Stomach (tissue), 8 donors: ENCODE measurements at regions not wholly inside any gene's neighbourhood (a gene's known extent, or its start where the extent isn't known, plus 50 kb on each side); places are given as distances from the start of the nearest gene placed in this dataset.

Experiments used
- DNase-seq, 2 donors: peaks; one replicate each; pipeline versions ENCODE4 v3.0.0 to v3.0.0-alpha.2; 2013 to 2019
- H3K27ac ChIP-seq, 5 donors: fragments of 200-600 bp in 4 of 5; sonication (generic) in 4 of 5; one replicate each; pipeline ENCODE4 v1.5.1; 2013 to 2019; ENCODE audit warnings: mild to moderate bottlenecking in 1 of 5, moderate library complexity in 1 of 5
- H3K27me3 ChIP-seq, 3 donors: fragments of 200-600 bp; sonication (generic); one replicate each; pipeline ENCODE4 v1.5.1; 2017 to 2019; ENCODE audit warnings: mixed run types in 1 of 3
- H3K36me3 ChIP-seq, 4 donors: fragments of 200-600 bp; sonication (generic); 1 replicate in 3 of 4; 2 replicates in 1 of 4; pipeline ENCODE4 v1.5.1; 2016 to 2019
- H3K4me1 ChIP-seq, 4 donors: fragments of 200-600 bp; sonication (generic); one replicate each; pipeline ENCODE4 v1.5.1; 2016 to 2019
- H3K4me3 ChIP-seq, 4 donors: fragments of 200-600 bp; sonication (generic) in 3 of 4; one replicate each; pipeline ENCODE4 v1.5.1; 2016 to 2019; ENCODE audit warnings: mild to moderate bottlenecking in 1 of 4
- H3K9me3 ChIP-seq, 4 donors: fragments of 200-600 bp; sonication (generic); one replicate each; pipeline ENCODE4 v1.5.1; 2016 to 2019
- EP300 ChIP-seq: sonication (generic); formaldehyde crosslinking; IDR thresholded peaks from one replicate; pipeline ENCODE4 v1.6.1; 2017; ENCODE audit warnings: antibody characterized with exemption
- POLR2A ChIP-seq, 4 donors: fragments of 450-650 bp; IDR thresholded peaks; one replicate each; pipeline ENCODE4 v1.6.1; 2016; ENCODE audit warnings: antibody characterized with exemption in 4 of 4, control low read depth in 2 of 4, mild to moderate bottlenecking in 1 of 4, moderate library complexity in 1 of 4
- POLR2AphosphoS5 ChIP-seq, 3 donors: sonication (generic); formaldehyde crosslinking; IDR thresholded peaks; one replicate each; pipeline ENCODE4 v1.6.1; 2016; ENCODE audit warnings: antibody characterized with exemption in 3 of 3
- WGBS, 5 donors: extraction: QIAGEN DNeasy Blood & Tissue Kit in 3 of 5; methylation state at CpG; one replicate each; pipeline versions ENCODE4 v1.1.5 to v1.1.7; 2013 to 2018; 5-methylcytosine and 5-hydroxymethylcytosine counted together
- intact Hi-C: fragments of 100-400 bp; cut with DNase I; formaldehyde crosslinking; loops from one replicate; pipeline ENCODE4 v1.15.1; 2023; ENCODE audit warnings: low total_unique reads
- TF ChIP-seq, protein P1 (sequence below), 7 experiments: fragments of 450-650 bp in 4 of 7; fragments of 200-600 bp in 3 of 7; sonication (generic) in 3 of 7; IDR thresholded peaks; one replicate each; pipeline ENCODE4 v1.5.1; 2016 to 2019; ENCODE audit warnings: antibody characterized with exemption in 7 of 7, control low read depth in 2 of 7, mild to moderate bottlenecking in 1 of 7
- donor health status: healthy with polysubstance abuse.
- donor health status: Bipolar disorder and iron deficiency.
- donor health status: healthy.

DNA sequence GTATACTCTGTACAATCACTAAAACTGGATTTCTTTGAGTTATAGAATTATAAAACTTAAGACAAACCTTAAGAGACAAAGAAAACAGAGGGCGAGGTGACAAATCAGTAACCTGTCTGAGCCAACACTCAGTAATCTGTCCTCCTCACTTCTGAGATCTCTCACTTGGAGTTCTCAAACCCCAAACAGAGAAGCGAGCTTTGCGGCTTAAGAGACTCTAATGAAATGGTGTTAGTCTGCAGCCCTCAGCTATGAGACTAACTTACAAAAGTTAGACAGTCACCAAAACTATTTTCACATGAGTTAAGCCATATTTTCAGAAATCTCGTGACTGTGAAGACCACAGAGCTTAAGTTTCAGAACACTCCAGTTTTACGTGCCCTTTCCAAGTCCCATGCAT is 140.6 kb downstream of the TMX3 start:
- 79 to 85% (median 82%) methylated on average over 5 of the region's 5 CpGs for WGBS, 5 donors
- no peaks in the 10 kb centered on the region for H3K36me3 ChIP-seq
- peaks cover 0 to 12% (median 0%) of the 10 kb centered on the region in 4 donors for H3K9me3 ChIP-seq
- no peaks in the 10 kb centered on the region for H3K27me3 ChIP-seq
- no peaks in the 10 kb centered on the region for H3K4me1 ChIP-seq
- intact Hi-C loops: no loop called here
- H3K27ac ChIP-seq: no peak overlapping the region
- no peak for DNase-seq
- H3K4me3 ChIP-seq: no peak overlapping the region
- no peak for TF ChIP-seq POLR2AphosphoS5 (IDR thresholded peaks at IDR 0.05)
- TF ChIP-seq, protein P1, sequence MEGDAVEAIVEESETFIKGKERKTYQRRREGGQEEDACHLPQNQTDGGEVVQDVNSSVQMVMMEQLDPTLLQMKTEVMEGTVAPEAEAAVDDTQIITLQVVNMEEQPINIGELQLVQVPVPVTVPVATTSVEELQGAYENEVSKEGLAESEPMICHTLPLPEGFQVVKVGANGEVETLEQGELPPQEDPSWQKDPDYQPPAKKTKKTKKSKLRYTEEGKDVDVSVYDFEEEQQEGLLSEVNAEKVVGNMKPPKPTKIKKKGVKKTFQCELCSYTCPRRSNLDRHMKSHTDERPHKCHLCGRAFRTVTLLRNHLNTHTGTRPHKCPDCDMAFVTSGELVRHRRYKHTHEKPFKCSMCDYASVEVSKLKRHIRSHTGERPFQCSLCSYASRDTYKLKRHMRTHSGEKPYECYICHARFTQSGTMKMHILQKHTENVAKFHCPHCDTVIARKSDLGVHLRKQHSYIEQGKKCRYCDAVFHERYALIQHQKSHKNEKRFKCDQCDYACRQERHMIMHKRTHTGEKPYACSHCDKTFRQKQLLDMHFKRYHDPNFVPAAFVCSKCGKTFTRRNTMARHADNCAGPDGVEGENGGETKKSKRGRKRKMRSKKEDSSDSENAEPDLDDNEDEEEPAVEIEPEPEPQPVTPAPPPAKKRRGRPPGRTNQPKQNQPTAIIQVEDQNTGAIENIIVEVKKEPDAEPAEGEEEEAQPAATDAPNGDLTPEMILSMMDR (IDR thresholded peaks at IDR 0.05): no peak
- no peak for TF ChIP-seq EP300
- no peak for TF ChIP-seq POLR2A (IDR thresholded peaks at IDR 0.05)

- WGBS, 5 donors: 82 to 94% (median 90%) methylated on average over 3 of the region's 3 CpGs
These were observed 145.0 kb downstream of the TMX3 start for GRCh38 chr18:68569936-68570335.

DNA sequence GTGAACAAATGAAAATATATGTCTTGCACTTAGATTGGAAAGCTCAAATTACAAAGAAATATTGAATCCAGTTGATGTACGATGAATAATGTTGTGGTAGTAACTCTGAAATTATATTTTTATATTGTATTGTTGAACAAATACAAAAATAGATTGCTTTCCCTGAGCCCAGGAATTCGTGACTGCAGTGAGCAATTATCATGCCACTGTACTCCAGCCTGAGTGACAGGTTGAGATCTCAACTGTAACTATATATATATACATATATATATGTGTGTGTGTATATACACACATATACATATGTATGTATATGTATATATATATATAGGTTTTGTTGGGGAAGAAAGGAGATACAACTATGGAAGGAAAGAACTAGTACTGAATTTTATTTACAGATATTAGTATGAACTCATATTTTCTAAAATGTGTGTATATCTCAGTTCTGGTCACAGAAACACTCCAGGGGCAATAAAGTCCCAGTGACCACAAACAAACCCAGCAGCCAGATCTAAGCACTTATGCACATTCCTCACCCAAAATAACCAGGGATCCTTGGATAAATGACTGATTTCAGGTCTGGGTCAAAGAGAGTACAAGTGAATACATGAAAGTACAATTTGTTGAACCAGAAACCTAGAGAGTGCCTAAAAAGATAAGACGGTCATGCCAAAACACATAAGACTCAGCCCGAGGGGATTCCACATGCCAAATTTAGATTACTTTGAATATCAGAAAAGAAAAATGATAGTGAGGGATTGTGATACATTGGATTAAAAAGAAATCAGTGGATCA is 146.3 kb downstream of the TMX3 start:
- Histone ChIP-seq H3K4me3 (no peak overlapping the region), H3K27me3 (no peaks in the 10 kb centered on the region), H3K36me3 (no peaks in the 10 kb centered on the region), H3K4me1 (no peaks in the 10 kb centered on the region), H3K27ac (no peak overlapping the region), H3K9me3 (peaks cover 0 to 12% (median 0%) of the 10 kb centered on the region in 4 donors)
- no peak for DNase-seq
- TF ChIP-seq EP300 (no peak), POLR2A (IDR thresholded peaks at IDR 0.05) (no peak), POLR2AphosphoS5 (IDR thresholded peaks at IDR 0.05) (no peak)
- TF ChIP-seq, protein P1 (IDR thresholded peaks at IDR 0.05): no peak
- WGBS, 5 donors: 50 to 62% (median 57%) methylated on average over 4 of the region's 4 CpGs
- intact Hi-C loops: no loop called here

More at GRCh38 chr18:68569936-68570335, 145.0 kb downstream of the TMX3 start:
- DNase-seq: no peak
- Histone ChIP-seq H3K27ac (no peak overlapping the region), H3K9me3 (peaks cover 0 to 12% (median 0%) of the 10 kb centered on the region in 4 donors), H3K4me1 (no peaks in the 10 kb centered on the region), H3K27me3 (no peaks in the 10 kb centered on the region), H3K36me3 (no peaks in the 10 kb centered on the region), H3K4me3 (no peak overlapping the region)
- no peak for TF ChIP-seq POLR2A (IDR thresholded peaks at IDR 0.05)
- TF ChIP-seq POLR2AphosphoS5 (IDR thresholded peaks at IDR 0.05): no peak
- intact Hi-C loops: no loop called here

DNA sequence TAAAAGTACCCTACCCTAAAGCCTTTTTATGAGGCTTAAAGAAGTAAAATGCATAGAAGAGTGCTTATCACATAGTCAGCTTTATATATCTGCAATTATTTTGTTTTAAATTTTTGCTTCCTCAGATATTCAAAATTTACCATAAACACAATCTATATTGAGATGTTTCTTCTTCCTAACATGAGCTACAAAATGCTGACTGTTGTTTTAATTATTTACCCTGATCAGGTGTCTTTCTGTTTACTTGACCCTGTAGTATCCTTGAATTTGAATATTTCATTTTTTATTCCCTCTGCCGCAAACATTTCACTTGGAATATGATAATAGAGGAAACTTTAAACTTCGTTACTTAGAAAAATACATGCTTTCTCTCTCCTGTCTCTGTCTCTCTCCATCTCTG is 147.9 kb downstream of the TMX3 start:
- H3K4me3 ChIP-seq: no peak overlapping the region
- no peak for DNase-seq
- peaks cover 0 to 5% (median 0%) of the 10 kb centered on the region in 4 donors for H3K9me3 ChIP-seq
- intact Hi-C loops: no loop called here
- H3K4me1 ChIP-seq: no peaks in the 10 kb centered on the region
- no peak overlapping the region for H3K27ac ChIP-seq
- TF ChIP-seq POLR2AphosphoS5 (IDR thresholded peaks at IDR 0.05): no peak
- TF ChIP-seq POLR2A (IDR thresholded peaks at IDR 0.05): no peak
- TF ChIP-seq, protein P1 (IDR thresholded peaks at IDR 0.05): no peak
- TF ChIP-seq EP300: no peak
- H3K36me3 ChIP-seq: no peaks in the 10 kb centered on the region
- 76 to 92% (median 81%) methylated on average over 2 of the region's 2 CpGs for WGBS, 5 donors
- no peaks in the 10 kb centered on the region for H3K27me3 ChIP-seq

DNA sequence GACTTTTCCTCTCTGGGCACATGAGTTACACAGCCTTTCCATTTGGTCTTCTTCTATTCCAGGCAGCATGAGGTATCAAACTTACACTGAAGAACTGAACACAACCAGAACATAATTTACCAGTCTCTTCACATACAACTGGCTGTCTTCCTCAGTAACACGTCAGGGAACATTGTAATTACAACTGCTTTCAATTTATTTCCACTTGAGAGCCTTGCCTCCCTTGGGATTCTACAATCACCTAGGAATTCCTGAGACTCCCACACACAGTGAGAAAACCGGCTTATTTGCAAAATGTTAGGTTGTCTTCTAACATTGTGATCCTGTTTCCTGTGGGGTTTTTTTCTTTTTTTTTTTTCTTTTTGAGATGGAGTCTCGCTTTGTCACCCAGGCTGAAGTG is 149.9 kb downstream of the TMX3 start:
- 71 to 86% (median 78%) methylated on average over 3 of the region's 3 CpGs for WGBS, 5 donors
- no peaks in the 10 kb centered on the region for H3K27me3 ChIP-seq
- no peak for DNase-seq

More for the DNA sequence above, 149.9 kb downstream of the TMX3 start:
- Histone ChIP-seq H3K36me3 (no peaks in the 10 kb centered on the region), H3K9me3 (no peaks in the 10 kb centered on the region), H3K4me3 (no peak overlapping the region), H3K4me1 (no peaks in the 10 kb centered on the region), H3K27ac (no peak overlapping the region)
- intact Hi-C loops: no loop called here
- TF ChIP-seq POLR2A (IDR thresholded peaks at IDR 0.05) (no peak), POLR2AphosphoS5 (IDR thresholded peaks at IDR 0.05) (no peak)
